GM23338 (cell line): ENCODE measurements at regions not wholly inside any gene's neighbourhood (a gene's known extent, or its start where the extent isn't known, plus 50 kb on each side); places are given as distances from the start of the nearest gene placed in this dataset.

Experiments used
- ATAC-seq: fragments of 200-7000 bp; cut with Tn5 transposase; 3 replicates; pipeline ENCODE4 v1.9.1; 2020
- DNase-seq: peaks from one replicate; pipeline ENCODE4 v3.0.0-alpha.2; 2015; ENCODE audit warnings: low spot score
- H2AFZ ChIP-seq: fragments of 200-600 bp; sonication (generic); 2 replicates; pipeline ENCODE4 v1.8.0; 2016; ENCODE audit warnings: antibody characterized with exemption, mild to moderate bottlenecking, moderate library complexity
- H3F3A ChIP-seq: fragments of 200-600 bp; sonication (generic); replicated peaks from 2 replicates; pipeline ENCODE4 v1.8.0; 2017; ENCODE audit warnings: antibody characterized with exemption, mixed run types, low read depth
- H3K27ac ChIP-seq: fragments of 200-600 bp; sonication (generic); 2 replicates; pipeline ENCODE4 v1.6.1; 2016; ENCODE audit warnings: low read depth
- H3K27me3 ChIP-seq: fragments of 200-600 bp; sonication (generic); 2 replicates; pipeline ENCODE4 v1.8.0; 2016; ENCODE audit warnings: mild to moderate bottlenecking, mixed run types, moderate library complexity; ENCODE audit not compliant: insufficient read depth
- H3K36me3 ChIP-seq: fragments of 200-600 bp; sonication (generic); 2 replicates; pipeline ENCODE4 v1.8.0; 2016; ENCODE audit warnings: mild to moderate bottlenecking; ENCODE audit not compliant: insufficient read depth
- H3K4me1 ChIP-seq: fragments of 200-600 bp; sonication (generic); 2 replicates; pipeline ENCODE4 v1.8.0; 2016; ENCODE audit warnings: mild to moderate bottlenecking, moderate library complexity; ENCODE audit not compliant: insufficient read depth
- H3K4me2 ChIP-seq: fragments of 200-600 bp; sonication (generic); 2 replicates; pipeline ENCODE4 v1.7.1; 2017; ENCODE audit warnings: mixed run types
- H3K4me3 ChIP-seq: fragments of 200-600 bp; sonication (generic); 2 replicates; pipeline ENCODE4 v1.6.1; 2016; ENCODE audit warnings: mixed run types
- H3K79me2 ChIP-seq: fragments of 200-600 bp; sonication (generic); replicated peaks from 2 replicates; pipeline ENCODE4 v1.8.0; 2017; ENCODE audit warnings: mild to moderate bottlenecking; ENCODE audit not compliant: insufficient read depth
- H3K9me2 ChIP-seq: fragments of 200-600 bp; sonication (generic); 2 replicates; pipeline ENCODE4 v1.8.0; 2017; ENCODE audit not compliant: insufficient read depth
- H4K20me1 ChIP-seq: fragments of 200-600 bp; sonication (generic); replicated peaks from 2 replicates; pipeline ENCODE4 v1.8.0; 2017; ENCODE audit warnings: mild to moderate bottlenecking; ENCODE audit not compliant: insufficient read depth
- H3K27ac Mint-ChIP-seq: 2 replicates; pipeline ENCODE4 v1.8.0; 2020; ENCODE audit warnings: inconsistent platforms, mild to moderate bottlenecking, moderate library complexity, mixed read lengths
- H3K27me3 Mint-ChIP-seq: 3 replicates; pipeline ENCODE4 v1.8.0; 2022; ENCODE audit warnings: low read depth, mild to moderate bottlenecking, moderate library complexity, mixed read lengths, inconsistent platforms; ENCODE audit not compliant: insufficient read depth, poor library complexity
- H3K36me3 Mint-ChIP-seq: 3 replicates; pipeline ENCODE4 v1.8.0; 2021; ENCODE audit warnings: low read depth, mild to moderate bottlenecking, inconsistent platforms, moderate library complexity, mixed read lengths
- H3K4me1 Mint-ChIP-seq: 3 replicates; pipeline ENCODE4 v1.8.0; 2020; ENCODE audit warnings: mild to moderate bottlenecking, inconsistent platforms, mixed read lengths
- H3K4me3 Mint-ChIP-seq: 3 replicates; pipeline ENCODE4 v1.8.0; 2021; ENCODE audit warnings: moderate library complexity, mild to moderate bottlenecking, inconsistent platforms, mixed read lengths
- H3K9me3 Mint-ChIP-seq: 3 replicates; pipeline ENCODE4 v1.8.0; 2020; ENCODE audit warnings: moderate library complexity, mild to moderate bottlenecking, inconsistent platforms, mixed read lengths
- EZH2 ChIP-seq: fragments of 200-600 bp; sonication (generic); IDR thresholded peaks from one replicate; pipeline ENCODE4 v1.8.0; 2017; ENCODE audit warnings: antibody characterized with exemption, mild to moderate bottlenecking, low read depth; ENCODE audit not compliant: unreplicated experiment
- EZH2phosphoT487 ChIP-seq: fragments of 200-600 bp; sonication (generic); IDR thresholded peaks from one replicate; pipeline ENCODE4 v1.8.1; 2018; ENCODE audit warnings: antibody characterized with exemption; ENCODE audit not compliant: unreplicated experiment
- JUNB ChIP-seq: IDR thresholded peaks from one replicate; pipeline ENCODE4 v1.6.1; 2016; ENCODE audit warnings: antibody characterized with exemption; ENCODE audit not compliant: unreplicated experiment
- NANOG ChIP-seq: IDR thresholded peaks from 2 replicates; pipeline ENCODE4 v1.6.1; 2016; ENCODE audit warnings: antibody characterized with exemption, borderline replicate concordance
- POLR2AphosphoS5 ChIP-seq: IDR thresholded peaks from 2 replicates; pipeline ENCODE4 v1.6.1; 2016; ENCODE audit warnings: antibody characterized with exemption, low read depth
- STAT1 ChIP-seq: IDR thresholded peaks from one replicate; pipeline ENCODE4 v1.6.1; 2016; ENCODE audit warnings: antibody characterized with exemption; ENCODE audit not compliant: unreplicated experiment
- ZNF114 ChIP-seq: fragments of 250-450 bp; sonication (Bioruptor Pico); IDR thresholded peaks from 2 replicates; pipeline ENCODE4 v1.5.0; 2020; ENCODE audit warnings: mild to moderate bottlenecking, moderate library complexity
- TF ChIP-seq, protein P1 (sequence below): IDR thresholded peaks from one replicate; pipeline ENCODE4 v1.6.1; 2018; ENCODE audit warnings: antibody characterized with exemption; ENCODE audit not compliant: unreplicated experiment
- TF ChIP-seq, protein P2 (sequence below): IDR thresholded peaks from 2 replicates; pipeline ENCODE4 v1.6.1; 2016; ENCODE audit warnings: antibody characterized with exemption

GRCh38 chr1:103941086-103941485, 191.4 kb downstream of the AMY1C start:
- Histone ChIP-seq H3K36me3 (no peaks in the 10 kb centered on the region), H3K4me3 (no peak overlapping the region), H2AFZ (no peak overlapping the region), H3K9me2 (no peaks in the 10 kb centered on the region), H4K20me1 (no peaks in the 10 kb centered on the region), H3K27me3 (peaks cover 35% of the 10 kb centered on the region), H3K27ac (no peak overlapping the region), H3K4me2 (no peak overlapping the region), H3K4me1 (no peaks in the 10 kb centered on the region), H3K79me2 (no peaks in the 10 kb centered on the region), H3F3A (no peaks in the 10 kb centered on the region)
- TF ChIP-seq STAT1 (no peak), NANOG (no peak), EZH2phosphoT487 (no peak), EZH2 (no peak), JUNB (no peak), POLR2AphosphoS5 (no peak)
- TF ChIP-seq, protein P1, sequence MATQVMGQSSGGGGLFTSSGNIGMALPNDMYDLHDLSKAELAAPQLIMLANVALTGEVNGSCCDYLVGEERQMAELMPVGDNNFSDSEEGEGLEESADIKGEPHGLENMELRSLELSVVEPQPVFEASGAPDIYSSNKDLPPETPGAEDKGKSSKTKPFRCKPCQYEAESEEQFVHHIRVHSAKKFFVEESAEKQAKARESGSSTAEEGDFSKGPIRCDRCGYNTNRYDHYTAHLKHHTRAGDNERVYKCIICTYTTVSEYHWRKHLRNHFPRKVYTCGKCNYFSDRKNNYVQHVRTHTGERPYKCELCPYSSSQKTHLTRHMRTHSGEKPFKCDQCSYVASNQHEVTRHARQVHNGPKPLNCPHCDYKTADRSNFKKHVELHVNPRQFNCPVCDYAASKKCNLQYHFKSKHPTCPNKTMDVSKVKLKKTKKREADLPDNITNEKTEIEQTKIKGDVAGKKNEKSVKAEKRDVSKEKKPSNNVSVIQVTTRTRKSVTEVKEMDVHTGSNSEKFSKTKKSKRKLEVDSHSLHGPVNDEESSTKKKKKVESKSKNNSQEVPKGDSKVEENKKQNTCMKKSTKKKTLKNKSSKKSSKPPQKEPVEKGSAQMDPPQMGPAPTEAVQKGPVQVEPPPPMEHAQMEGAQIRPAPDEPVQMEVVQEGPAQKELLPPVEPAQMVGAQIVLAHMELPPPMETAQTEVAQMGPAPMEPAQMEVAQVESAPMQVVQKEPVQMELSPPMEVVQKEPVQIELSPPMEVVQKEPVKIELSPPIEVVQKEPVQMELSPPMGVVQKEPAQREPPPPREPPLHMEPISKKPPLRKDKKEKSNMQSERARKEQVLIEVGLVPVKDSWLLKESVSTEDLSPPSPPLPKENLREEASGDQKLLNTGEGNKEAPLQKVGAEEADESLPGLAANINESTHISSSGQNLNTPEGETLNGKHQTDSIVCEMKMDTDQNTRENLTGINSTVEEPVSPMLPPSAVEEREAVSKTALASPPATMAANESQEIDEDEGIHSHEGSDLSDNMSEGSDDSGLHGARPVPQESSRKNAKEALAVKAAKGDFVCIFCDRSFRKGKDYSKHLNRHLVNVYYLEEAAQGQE = no peak
- TF ChIP-seq, protein P2, sequence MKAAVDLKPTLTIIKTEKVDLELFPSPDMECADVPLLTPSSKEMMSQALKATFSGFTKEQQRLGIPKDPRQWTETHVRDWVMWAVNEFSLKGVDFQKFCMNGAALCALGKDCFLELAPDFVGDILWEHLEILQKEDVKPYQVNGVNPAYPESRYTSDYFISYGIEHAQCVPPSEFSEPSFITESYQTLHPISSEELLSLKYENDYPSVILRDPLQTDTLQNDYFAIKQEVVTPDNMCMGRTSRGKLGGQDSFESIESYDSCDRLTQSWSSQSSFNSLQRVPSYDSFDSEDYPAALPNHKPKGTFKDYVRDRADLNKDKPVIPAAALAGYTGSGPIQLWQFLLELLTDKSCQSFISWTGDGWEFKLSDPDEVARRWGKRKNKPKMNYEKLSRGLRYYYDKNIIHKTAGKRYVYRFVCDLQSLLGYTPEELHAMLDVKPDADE = no peak
- Mint-ChIP-seq H3K9me3 (0 out of 3 replicates have a peak, but pooled peaks cover 3% of the 10 kb centered on the region), H3K27me3 (peaks cover 15% of the 10 kb centered on the region), H3K4me3 (no peak overlapping the region), H3K36me3 (no peaks in the 10 kb centered on the region), H3K27ac (no peak overlapping the region), H3K4me1 (peaks cover 3% of the 10 kb centered on the region; the same call in 1 of the 3 replicates)
- no peak for ATAC-seq
- no peak for DNase-seq

DNA sequence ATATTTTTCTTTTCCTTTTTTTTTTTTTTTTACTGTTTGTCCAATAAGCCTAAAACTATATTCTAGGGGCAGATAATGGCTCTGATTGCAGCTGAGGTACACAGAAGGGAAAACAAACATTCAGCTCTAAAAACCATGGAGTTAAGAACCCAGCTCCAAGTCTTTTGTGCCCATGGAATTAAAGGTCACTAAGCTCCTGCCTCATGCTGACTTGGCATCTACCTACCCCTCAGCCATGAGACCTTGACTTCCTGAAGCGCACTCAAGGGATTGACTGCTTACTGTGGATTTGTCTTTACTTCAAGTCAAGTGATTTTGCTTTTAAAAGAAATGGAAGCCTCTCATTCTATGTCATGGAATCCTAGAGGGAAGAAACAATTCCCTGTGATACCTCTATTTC, 192.3 kb downstream of the AMY1C start:
- H3K4me3 Mint-ChIP-seq = no peak overlapping the region
- TF ChIP-seq EZH2phosphoT487 (no peak), ZNF114 (CRISPR knock-in tag) (no peak)
- TF ChIP-seq, protein P1 = no peak

More for the DNA sequence above, 192.3 kb downstream of the AMY1C start:
- DNase-seq (peak; percentile 27), ATAC-seq (peak; percentile 76)
- Histone ChIP-seq H3K9me2 (no peaks in the 10 kb centered on the region), H3K79me2 (no peaks in the 10 kb centered on the region), H3K4me3 (no peak overlapping the region), H3K27me3 (peaks cover 35% of the 10 kb centered on the region), H3K4me1 (no peaks in the 10 kb centered on the region), H2AFZ (no peak overlapping the region), H4K20me1 (no peaks in the 10 kb centered on the region), H3K27ac (no peak overlapping the region), H3K4me2 (no peak overlapping the region), H3K36me3 (no peaks in the 10 kb centered on the region), H3F3A (no peaks in the 10 kb centered on the region)
- Mint-ChIP-seq H3K4me1 (peaks cover 3% of the 10 kb centered on the region; the same call in 1 of the 3 replicates), H3K9me3 (0 out of 3 replicates have a peak, but pooled peaks cover 3% of the 10 kb centered on the region), H3K36me3 (no peaks in the 10 kb centered on the region), H3K27ac (no peak overlapping the region), H3K27me3 (peaks cover 15% of the 10 kb centered on the region)
